ENCODE measurements at regions not wholly inside any gene's neighbourhood (a gene's known extent, or its start where the extent isn't known, plus 50 kb on each side); places are given as distances from the start of the nearest gene placed in this dataset.

DNA sequence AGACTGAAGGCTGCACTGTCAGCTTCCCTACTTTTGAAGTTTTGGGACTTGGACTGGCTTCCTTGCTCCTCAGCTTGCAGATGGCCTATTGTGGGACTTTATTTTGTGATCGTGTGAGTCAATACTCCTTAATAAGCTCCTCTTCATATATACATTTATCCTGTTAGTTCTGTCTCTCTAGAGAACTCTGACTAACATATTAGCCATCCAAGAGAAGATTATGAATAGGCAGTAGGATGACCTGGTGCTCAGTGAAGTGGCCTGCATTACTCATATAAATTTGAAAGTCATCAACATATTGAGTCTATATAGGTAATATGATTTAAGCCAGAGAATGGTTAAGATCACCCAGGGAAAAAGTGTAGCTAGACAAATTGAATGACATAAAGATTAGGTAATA lies 136.3 kb upstream of the UFM1 start:
- H3K9me3 Mint-ChIP-seq (ENCODE audit: unreplicated experiment), result peaks cover 3% of the 10 kb centered on the region
- H3K4me1 Mint-ChIP-seq (ENCODE audit: low read depth, unreplicated experiment), result no peaks in the 10 kb centered on the region
- no peak for DNase-seq
- peaks cover 4% of the 10 kb centered on the region for H3K27me3 Mint-ChIP-seq (ENCODE audit: unreplicated experiment)
- H3K36me3 Mint-ChIP-seq (ENCODE audit: unreplicated experiment), result no peaks in the 10 kb centered on the region
- TF ChIP-seq, protein P1, sequence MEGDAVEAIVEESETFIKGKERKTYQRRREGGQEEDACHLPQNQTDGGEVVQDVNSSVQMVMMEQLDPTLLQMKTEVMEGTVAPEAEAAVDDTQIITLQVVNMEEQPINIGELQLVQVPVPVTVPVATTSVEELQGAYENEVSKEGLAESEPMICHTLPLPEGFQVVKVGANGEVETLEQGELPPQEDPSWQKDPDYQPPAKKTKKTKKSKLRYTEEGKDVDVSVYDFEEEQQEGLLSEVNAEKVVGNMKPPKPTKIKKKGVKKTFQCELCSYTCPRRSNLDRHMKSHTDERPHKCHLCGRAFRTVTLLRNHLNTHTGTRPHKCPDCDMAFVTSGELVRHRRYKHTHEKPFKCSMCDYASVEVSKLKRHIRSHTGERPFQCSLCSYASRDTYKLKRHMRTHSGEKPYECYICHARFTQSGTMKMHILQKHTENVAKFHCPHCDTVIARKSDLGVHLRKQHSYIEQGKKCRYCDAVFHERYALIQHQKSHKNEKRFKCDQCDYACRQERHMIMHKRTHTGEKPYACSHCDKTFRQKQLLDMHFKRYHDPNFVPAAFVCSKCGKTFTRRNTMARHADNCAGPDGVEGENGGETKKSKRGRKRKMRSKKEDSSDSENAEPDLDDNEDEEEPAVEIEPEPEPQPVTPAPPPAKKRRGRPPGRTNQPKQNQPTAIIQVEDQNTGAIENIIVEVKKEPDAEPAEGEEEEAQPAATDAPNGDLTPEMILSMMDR (IDR thresholded peaks at IDR 0.05; ENCODE audit: partially characterized antibody, unreplicated experiment), result no peak
- H3K27ac Mint-ChIP-seq (ENCODE audit: unreplicated experiment), result no peak overlapping the region
- no peak overlapping the region for H3K4me3 Mint-ChIP-seq (ENCODE audit: unreplicated experiment)

DNA sequence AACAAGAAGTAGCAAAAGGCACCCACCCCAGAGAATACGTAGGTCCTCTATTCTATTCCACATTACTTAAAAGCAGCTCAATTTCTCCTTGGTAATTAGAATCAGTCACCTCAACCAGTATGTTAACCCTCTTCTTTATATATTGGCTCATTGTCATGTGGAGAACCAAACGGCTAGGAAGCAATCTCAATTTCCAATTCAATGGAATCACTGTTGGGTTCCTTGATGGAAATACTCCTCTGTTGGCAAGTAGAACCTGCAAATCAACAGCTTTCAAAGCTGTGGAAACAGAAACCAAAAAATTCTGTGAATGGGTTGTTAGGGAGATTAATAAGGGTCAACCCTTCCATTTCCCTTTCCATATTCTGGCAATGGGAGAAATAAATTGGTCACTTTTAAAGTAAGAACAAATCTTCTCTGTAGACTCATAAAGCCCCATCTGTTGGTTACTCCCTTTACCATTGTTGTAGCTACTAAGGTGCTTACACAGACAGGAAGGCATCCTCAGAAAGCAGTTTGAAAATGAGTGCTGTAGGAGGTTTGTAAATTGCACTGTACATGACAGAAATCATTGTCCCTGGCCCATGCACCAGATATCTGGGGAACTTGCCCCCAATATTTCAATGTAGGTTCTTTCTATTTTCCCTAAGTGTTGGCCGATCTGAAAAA lies 138.6 kb upstream of the UFM1 start:
- no peak for DNase-seq
- H3K27ac Mint-ChIP-seq (ENCODE audit: unreplicated experiment), result no peak overlapping the region
- no peaks in the 10 kb centered on the region for H3K36me3 Mint-ChIP-seq (ENCODE audit: unreplicated experiment)
- peaks cover 3% of the 10 kb centered on the region for H3K9me3 Mint-ChIP-seq (ENCODE audit: unreplicated experiment)
- H3K27me3 Mint-ChIP-seq (ENCODE audit: unreplicated experiment), result peaks cover 4% of the 10 kb centered on the region
- no peak overlapping the region for H3K4me3 Mint-ChIP-seq (ENCODE audit: unreplicated experiment)
- H3K4me1 Mint-ChIP-seq (ENCODE audit: low read depth, unreplicated experiment), result no peaks in the 10 kb centered on the region
- TF ChIP-seq, protein P1 (IDR thresholded peaks at IDR 0.05; ENCODE audit: partially characterized antibody, unreplicated experiment), result no peak

DNA sequence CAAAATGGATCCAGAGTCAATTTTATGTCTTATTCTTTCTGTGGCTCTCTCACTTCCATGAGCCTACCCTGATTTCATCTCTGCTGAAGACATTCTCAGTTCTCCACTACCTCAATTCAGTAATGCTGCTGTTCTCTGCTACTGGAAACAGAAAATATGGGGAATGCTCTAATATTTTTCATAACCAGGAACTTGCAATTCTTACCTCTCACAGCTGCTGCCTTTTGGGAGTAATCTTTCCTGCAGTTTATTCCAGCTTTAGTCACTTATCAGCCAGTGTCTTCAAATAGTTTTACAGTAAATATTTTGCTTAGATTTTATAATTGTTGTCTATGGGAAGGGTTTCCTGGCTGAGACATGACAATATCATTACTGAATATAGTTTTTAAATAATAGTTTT lies 145.1 kb upstream of the UFM1 start:
- no peaks in the 10 kb centered on the region for H3K36me3 Mint-ChIP-seq (ENCODE audit: unreplicated experiment)
- H3K27me3 Mint-ChIP-seq (ENCODE audit: unreplicated experiment), result no peaks in the 10 kb centered on the region
- no peaks in the 10 kb centered on the region for H3K9me3 Mint-ChIP-seq (ENCODE audit: unreplicated experiment)
- no peak overlapping the region for H3K4me3 Mint-ChIP-seq (ENCODE audit: unreplicated experiment)
- H3K4me1 Mint-ChIP-seq (ENCODE audit: low read depth, unreplicated experiment), result no peaks in the 10 kb centered on the region
- TF ChIP-seq, protein P1 (IDR thresholded peaks at IDR 0.05; ENCODE audit: partially characterized antibody, unreplicated experiment), result no peak
- H3K27ac Mint-ChIP-seq (ENCODE audit: unreplicated experiment), result no peak overlapping the region
- no peak for DNase-seq

DNA sequence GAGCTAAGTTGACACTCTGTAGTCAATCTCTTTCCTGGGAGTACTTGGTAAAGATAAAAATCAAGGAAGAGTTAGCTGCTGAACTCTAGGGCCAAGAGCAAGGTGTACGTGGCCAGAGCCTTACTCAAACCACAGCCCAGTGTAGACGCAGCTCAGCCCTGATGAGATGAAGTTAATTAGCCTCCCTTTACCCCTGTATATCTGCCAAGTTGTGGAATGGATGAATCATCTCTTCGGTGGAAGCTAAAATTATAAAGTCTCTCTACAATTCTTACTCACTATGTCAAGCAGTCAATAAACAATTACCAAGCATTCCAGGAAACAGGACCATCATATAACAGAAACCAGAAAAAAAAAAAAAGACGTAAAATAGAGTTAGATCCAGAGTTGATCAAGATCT lies 146.9 kb upstream of the UFM1 start:
- Mint-ChIP-seq H3K27ac (ENCODE audit: unreplicated experiment) (no peak overlapping the region), H3K27me3 (ENCODE audit: unreplicated experiment) (no peaks in the 10 kb centered on the region), H3K9me3 (ENCODE audit: unreplicated experiment) (no peaks in the 10 kb centered on the region), H3K4me1 (ENCODE audit: low read depth, unreplicated experiment) (no peaks in the 10 kb centered on the region), H3K36me3 (ENCODE audit: unreplicated experiment) (no peaks in the 10 kb centered on the region), H3K4me3 (ENCODE audit: unreplicated experiment) (no peak overlapping the region)
- DNase-seq, result no peak
- TF ChIP-seq, protein P1 (IDR thresholded peaks at IDR 0.05; ENCODE audit: partially characterized antibody, unreplicated experiment), result no peak

DNA sequence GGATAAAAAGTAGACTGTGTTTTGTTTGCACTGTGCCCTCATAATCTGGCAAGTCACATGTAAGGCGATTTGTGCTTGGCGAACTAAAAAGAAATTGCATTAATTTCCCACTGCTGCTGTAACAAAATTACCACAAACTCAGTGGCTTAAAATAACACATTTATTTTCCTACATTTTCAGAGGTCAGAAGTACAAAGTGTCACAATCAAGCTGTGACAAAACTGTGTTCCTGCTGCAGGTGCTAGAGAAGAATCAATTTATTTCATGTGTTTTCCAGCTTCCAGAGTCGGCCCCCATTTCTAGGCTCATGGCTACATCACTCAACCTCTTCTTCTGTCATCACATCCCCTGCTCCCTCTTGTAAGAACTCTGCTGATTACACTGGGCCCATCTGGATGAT lies 158.6 kb upstream of the UFM1 start:
- Mint-ChIP-seq H3K36me3 (ENCODE audit: unreplicated experiment) (no peaks in the 10 kb centered on the region), H3K27me3 (ENCODE audit: unreplicated experiment) (no peaks in the 10 kb centered on the region), H3K4me3 (ENCODE audit: unreplicated experiment) (no peak overlapping the region), H3K4me1 (ENCODE audit: low read depth, unreplicated experiment) (no peaks in the 10 kb centered on the region), H3K9me3 (ENCODE audit: unreplicated experiment) (peaks cover 1% of the 10 kb centered on the region), H3K27ac (ENCODE audit: unreplicated experiment) (no peak overlapping the region)
- no peak for DNase-seq
- TF ChIP-seq, protein P1 (IDR thresholded peaks at IDR 0.05; ENCODE audit: partially characterized antibody, unreplicated experiment), result no peak

All from glutamatergic neuron (in vitro differentiated cells).